NCI-H82 (cell line): ENCODE measurements at regions not wholly inside any gene's neighbourhood (a gene's known extent, or its start where the extent isn't known, plus 50 kb on each side); places are given as distances from the start of the nearest gene placed in this dataset.

Source experiments
- DNase-seq: peaks from one replicate; lab custom pipeline; 2025; lab: John Stamatoyannopoulos, UW

DNA sequence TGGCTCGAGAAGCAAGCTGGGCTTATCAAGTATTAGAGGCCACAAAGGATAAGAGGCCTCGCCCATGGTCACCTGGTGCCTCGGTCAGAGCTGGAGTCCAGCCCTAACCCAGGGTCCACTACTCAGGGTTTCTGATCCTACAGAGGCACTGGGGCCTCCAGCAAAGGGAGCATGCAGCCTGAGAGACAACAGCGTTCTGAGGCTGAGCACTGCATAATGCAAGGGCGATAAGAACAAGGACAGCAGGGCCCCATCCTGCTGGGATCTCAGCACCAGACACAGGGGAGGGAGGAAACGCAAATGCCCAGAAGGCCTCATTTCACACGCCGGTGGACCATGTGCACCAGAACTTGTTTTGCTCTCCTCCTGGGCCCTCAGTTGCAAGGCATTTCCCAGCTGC is 63.0 kb downstream of the C5orf15 start:
- DNase-seq = no peak

DNA sequence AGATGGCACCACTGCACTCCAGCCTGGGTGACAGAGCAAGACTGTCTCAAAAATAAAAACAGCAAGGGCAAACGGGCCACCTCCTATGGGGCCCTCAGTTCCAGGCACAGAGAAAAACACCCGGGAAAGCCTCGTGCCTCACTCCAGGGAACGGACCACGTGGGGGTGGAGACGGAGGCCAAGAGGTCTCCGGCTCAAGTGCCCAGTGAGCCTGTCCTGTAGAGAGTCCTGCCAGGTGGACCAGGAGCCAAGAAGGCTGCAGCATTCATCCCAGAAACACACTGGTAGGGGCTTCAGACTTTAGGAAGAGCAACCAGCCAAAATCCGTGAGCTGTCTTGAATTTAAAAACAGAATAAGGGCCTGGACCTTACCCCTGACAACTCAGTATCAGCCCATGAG is 63.8 kb downstream of the C5orf15 start:
- DNase-seq = no peak

DNA sequence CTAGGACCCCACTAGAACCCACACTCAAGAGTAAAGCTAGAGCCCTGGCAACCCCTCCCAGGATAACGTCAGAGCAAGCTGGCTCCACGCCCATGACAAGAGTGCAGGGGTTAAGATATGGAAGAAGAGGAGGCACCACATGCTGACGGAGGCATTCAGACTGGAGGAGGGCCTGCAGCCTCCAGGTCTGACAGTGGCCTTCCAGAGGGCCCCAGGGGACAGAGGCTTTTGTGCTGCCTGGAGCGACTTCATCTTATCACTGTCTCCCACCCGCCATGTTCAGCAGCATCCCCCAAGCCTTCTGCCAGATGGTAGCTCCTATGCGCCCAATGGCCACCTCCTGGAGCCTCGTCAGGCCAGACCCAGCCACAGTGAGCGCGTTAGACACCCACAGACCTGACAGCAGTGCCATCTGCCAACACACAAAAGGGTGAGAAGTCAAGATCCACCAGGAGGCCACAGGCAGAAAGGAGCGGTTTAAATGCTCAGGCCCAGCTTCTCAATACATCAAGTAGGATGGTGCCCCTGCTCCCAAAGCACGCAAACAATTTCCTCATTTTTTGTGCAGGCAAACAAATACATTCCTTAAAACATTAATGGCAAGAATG is 65.8 kb downstream of the C5orf15 start:
- peak; percentile 71 for DNase-seq

DNA sequence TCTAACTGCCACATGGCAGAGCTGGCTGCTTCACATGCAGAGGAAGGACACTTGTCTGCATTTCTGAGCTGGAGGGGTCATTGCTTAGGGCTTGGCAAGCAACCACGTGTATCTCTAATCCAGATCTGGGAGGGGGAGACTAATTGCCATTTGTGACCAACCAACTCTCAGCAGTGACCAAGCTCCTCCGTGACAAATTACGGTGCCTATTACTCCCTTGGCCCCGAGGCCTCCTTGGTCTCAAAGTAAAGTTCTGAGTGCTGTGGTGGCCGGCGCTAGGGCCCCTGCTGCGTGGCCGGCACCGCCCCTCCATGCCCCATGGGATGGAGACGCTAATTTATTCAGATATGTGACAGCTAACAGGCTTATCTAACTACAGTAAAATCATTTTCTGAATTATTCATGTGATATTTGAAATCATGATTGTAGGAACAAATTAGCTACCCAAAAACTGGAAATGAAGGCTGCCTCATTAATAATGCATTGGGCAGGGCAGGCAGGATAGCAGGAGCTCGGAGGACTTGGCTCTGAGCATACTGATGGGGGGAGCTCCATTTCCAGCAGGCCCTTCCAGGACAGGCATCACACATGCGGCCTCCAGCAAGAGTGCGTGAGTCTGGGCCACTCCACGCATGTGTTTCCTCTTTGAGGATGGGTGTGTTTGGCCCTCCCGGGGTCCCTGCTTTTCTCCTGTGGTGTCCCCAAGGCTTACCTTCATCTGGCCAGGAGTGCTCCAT is 67.7 kb downstream of the C5orf15 start:
- DNase-seq = peak; percentile 21

DNA sequence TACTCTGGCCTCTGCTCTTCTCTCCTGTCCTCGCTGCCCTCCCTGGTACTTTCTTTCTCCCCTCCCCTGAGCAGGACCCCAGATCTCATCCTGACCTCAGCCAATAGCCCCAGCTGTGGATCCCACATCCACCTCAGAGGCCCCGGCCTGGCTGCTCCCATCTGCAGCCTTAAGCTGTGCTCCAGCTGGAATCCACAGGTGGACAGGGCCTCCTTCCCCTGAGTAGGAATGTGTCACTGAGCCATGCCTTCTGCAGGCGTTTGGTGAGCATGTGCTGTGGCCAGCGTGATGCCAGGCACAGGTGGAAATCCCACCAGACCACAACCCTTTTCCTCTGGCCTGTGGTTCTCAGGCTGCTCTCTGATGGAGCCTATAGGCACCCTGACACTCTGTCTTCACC is 68.9 kb downstream of the C5orf15 start:
- peak; percentile 9 for DNase-seq

DNA sequence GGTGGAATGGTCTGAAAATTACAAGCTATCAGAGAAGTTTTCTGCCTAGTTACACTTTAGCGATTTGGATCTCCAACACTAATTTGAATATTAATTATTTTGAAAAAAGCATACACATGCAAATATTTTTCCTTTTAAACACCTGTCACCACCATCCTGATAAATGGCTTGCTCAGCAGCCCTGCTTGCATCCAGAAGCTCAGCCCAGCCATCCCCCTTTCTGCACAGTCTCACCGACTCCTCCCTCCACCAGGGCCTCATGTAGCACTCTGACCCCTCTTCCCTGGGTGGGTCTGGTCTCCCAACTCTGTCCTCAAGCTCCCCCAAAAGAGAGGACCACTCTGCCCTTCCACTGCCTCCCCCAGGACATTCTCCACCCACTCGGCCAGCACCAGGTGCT is 70.0 kb downstream of the C5orf15 start:
- DNase-seq = no peak

DNA sequence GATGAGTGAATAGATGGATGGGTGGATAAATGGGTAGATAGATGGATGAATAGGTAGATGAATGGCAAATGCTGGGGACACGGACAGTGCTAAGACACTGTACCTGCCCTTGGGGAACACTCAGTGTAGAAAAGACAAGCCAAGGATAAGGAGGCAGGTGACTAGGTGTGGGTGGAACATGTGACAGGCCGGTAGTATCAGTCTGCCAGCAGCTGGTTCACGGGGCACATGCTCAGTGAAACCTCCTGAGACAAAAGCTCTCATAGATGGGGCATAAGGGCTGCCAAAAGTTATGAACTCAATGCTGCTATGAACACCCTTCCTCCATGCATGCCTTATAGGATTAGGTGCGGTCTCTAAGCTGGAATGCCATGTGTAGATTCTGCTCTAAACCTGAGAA is 71.0 kb downstream of the C5orf15 start:
- DNase-seq = peak; percentile 38

DNA sequence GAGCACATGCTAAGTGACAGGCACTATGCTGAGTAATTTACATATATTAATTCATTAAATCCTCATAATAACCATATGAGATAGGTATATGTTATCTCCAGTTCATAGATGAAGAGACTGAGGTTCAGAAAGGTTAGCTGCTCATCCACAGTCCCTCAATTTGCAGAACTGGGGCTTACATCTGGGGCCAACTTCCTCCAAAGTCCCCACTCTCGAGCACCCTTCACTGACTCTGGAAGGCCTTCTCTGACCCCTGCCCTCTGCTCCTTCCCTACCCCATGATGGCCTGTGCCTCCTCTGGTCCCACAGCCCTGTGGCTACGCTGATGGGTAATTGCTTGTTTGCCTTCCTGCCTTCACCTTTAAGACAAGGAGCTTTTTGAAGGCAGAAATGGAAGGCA is 71.6 kb downstream of the C5orf15 start:
- no peak for DNase-seq

DNA sequence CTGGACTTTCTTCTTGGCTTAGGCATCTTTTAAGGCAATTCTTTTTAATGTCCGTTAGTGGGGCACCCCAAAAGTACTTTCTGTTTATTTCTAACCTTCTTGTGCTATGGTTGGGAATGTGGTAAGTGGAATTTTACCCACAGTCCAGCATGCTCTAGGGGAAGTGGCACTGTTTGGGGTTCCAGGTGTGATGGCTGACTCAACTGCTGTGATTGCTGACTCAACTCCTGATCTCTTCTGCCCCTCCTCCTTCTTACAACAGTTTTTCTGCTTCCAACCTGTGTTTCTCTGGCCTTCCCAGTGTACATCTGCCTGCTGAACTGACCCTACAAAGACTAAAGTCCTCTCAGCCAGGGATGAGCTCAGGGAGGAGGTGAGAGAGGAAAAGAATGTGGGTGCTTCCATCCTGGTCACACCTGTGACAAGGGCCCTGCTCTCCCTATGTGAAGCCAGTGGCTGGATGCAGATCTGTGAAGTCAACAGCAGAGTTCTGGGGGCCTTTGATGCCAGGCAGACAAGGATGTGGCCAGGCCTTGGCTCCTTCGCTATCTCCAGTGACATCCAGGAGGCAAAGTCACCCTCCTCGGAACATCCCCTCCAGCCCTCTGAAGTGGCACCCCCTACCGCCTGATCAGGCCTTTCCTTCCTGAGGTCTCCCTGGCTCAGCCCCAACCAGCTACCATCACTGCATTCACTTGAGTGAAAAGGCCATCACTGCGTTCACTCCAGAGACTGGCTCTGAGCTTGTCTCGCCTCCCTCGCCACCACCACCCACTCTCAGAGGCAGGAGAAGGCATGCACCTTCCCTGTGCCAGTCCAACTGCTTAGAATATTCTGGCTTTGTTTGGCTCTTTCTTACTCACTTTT is 72.2 kb downstream of the C5orf15 start:
- DNase-seq = no peak

DNA sequence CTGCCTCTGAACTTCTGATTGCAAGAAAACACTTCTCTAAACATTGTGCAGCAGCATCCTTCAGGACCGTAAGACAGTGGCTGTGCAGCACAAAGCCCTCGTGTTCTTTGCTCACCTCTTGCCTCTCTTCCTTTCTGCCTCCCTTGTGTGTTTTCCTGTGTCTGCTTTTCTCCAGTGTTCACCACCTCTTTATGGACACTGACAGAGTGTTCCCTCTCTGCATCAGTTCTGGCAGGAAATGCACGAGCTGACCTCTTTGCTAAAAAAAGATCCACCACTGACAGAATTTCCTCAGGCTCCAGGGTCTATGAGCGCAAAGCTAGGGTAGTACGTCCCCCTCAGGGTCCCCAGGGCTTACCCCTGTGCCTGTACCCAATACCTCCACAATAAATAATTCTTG is 74.3 kb downstream of the C5orf15 start:
- DNase-seq = no peak

DNA sequence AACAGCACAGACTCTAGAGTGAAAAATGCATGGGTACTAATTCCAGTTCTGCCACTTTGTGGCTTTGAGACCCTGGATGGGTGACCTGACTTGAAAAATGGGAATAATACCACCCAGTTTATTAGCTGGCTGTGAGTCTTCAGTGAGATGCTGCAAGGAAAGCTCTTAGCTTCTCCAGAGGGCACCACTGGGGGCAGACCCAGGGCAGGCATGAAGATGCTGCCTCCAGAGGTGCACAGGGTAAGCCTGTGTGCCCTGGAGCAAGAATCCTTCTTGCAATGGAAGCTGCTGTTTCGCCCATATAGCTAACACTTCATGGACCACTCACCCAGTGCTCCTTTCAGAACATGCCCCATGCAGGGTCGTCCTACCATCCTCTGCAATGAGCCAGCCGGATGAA is 75.7 kb downstream of the C5orf15 start:
- DNase-seq = no peak

DNA sequence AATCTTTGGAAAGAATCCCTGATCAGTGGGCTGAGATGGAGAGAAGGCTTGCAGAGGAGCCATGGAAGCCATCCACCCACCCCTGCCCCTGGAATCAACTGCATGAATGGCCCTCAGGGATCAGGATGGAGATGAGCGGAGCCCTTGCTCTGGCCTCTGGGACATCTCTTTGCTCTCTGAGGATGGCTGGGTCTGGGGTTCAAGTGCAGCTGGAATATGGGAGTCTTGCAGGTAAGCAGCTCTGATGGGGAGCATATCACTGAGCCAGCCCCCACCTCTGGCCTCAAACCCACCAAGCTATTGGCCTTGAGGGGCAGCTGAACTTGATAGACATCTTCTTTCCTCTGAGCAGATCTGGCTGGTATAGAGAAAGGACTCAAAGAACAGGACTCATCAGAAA is 76.1 kb downstream of the C5orf15 start:
- DNase-seq = no peak

DNA sequence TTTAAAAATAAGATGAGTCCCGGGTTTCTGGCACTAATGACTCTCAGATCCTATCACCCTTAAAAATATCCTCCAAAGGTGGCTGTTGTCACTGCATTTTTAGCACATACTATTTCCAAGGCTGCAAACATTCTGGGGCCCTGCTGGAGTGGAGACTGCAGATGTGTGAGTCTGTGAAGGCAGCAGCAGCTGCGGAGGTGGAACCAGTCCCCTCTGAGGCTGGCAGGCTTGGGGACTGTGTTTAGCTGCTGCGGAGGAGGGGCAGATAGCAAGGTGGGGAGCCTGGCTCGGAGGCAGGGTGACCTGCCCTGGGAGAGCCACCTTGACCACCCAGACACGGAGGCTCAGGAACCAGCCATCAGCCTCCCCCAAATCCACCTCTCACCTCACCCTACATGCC is 77.0 kb downstream of the C5orf15 start:
- DNase-seq = no peak

DNA sequence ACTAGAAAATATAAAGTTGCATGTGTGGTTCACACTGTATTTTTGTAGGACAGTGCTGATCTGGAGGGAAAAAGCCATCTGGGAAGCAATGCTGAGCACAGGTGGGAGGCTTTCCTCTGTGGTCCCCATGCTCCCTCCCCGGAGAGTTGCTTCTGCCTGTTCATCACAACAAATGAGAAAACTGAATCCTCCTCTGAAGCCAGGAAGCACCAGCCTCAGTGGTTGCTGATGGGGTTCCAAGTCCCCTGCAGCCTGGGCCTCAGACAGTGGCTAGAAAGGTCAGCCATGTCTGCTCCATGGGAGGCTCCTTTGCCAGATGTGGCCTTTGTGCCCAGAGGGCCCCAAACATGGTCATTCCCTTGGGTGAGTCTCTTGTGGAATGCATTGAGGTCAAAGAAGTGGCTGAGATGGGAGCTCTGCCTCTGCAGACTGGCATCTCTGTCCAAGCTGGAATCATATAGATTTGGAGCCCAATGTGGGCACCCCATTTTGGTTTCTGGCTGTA is 77.6 kb downstream of the C5orf15 start:
- no peak for DNase-seq

DNA sequence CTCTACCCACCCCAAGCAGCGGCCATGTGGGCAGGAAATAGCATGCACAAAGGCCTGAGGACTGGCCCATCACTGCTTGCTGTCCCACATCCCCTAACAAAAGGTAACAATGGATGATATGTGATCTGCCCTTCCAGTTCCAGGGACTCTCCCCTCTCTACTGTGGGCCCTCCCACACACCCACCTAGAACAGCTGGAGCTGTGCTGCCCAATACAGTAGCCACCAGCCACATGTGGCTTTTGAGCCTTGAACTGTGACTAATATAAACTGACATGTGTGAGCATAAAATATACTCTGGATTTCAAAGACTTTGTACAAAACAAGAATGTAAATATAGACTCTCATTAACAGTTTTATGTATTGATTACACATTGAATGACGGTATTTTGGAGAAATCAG is 78.1 kb downstream of the C5orf15 start:
- no peak for DNase-seq

DNA sequence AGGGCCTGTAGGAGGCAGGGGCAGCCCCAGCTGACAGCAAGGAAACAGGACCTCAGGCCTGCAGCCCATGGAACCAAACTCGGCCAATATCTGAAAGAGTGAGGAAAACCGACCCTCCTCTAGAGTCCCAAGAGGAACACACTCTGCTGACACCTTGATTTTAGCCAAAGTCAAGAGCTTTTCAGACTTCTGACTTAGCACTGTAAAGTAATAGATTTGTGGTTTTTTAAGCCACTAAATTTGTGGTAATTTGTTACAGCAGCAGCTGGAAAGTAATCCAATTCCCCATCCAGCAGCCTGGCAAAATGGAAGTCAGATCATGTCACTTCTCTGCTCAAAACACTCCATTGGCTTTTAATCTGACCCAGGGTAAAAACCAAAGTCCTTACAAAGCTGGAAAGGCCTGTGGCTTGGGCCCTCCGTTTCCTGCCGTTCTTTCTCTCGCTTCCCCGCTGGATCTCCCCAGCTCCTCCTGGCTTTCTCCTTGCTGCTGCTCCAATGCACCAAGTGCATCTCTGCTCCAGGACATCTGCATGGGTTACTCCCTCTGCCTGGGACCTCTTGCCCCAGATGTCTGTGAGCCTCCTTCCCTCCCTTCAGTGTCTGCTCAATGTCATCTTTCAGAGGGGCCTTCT is 79.0 kb downstream of the C5orf15 start:
- DNase-seq = peak; percentile 25

DNA sequence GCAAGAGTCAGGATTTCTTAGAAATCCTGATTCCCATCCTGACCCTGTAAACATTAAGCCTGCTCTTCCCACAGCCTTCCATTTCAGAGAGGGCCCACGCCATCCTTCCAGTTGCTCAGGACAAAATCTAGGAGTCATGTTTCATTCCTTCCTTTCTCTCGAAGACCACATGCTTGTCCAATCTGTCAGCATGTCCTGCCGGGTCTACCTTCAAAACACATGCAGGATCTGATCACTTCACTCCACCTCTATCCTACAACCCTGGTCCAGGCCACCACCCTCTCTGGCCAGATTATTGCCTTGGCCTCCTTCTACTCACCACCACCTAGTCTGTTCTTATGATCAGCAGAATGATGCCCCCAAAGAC is 79.8 kb downstream of the C5orf15 start:
- no peak for DNase-seq

DNA sequence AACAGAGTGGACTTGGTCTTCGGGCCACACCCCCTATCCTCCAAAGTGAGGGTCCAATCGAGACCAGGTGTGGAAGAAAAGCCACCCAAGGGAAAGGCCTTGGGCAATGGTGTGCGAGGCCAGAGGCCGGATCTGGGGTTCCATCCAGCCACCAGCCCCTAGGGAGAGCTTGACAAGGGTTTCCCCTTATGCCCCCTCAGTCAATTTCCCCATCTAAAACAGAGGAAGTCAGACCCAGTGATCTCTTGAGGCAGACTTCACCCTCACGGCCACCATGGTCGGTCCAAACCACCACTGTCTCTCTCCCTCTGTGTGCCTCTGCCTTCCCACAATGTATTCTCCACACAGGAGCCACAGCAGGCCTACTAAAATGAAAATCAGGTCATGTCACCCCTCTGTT is 82.9 kb downstream of the C5orf15 start:
- DNase-seq = no peak

DNA sequence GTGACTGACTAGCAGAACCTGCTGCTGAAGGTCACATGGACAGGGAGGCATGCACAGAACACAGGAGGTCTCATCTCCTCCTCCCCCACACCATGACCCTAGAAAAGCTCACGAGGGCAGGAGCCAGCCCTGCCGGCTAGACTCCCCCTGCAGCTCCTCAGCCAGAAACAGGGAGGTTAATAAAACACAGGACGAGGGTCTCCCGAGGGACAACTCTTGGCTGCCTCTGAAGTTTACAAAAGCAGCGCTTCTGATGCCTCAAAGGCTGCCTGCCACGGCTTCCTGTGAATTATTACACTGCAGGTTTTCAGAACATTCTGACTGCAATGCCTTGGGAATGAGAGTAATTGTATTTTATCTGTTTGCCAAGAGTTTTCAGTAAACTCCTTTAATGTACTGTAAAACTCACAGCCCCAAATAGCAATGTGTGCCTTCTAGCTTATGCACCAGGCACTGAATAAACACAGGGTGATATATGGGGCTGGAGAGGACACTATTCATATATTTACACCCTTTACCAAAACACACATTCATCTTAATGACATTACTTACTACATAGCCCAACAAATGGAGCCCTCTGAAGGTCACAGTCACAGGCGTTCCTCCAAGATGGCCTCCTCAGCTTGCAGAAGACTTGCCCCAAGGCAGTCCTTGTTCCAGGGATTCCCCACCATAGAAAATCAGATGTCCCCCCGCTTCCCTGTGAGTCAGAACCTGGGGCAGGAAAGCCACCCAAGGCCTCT is 83.7 kb downstream of the C5orf15 start:
- no peak for DNase-seq

DNA sequence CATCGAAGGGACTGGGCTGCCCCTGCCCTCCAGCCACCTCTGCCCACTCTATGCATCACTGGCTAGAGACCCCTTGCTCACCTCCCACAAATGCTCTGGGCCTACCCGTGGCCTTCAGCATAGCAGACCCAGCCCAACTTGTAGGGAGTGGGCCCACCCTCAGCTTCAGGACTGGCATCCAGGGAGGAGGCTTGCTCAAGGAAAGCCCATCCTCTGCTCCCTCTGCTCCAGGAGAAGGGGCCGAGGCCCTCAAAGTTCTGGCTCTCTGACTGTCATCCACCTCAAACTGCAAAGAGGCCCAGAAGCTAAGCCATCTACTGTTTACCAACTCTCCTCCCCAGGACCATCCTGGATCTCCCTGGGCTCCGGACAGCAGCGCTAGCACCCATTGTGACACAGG is 84.5 kb downstream of the C5orf15 start:
- no peak for DNase-seq

DNA sequence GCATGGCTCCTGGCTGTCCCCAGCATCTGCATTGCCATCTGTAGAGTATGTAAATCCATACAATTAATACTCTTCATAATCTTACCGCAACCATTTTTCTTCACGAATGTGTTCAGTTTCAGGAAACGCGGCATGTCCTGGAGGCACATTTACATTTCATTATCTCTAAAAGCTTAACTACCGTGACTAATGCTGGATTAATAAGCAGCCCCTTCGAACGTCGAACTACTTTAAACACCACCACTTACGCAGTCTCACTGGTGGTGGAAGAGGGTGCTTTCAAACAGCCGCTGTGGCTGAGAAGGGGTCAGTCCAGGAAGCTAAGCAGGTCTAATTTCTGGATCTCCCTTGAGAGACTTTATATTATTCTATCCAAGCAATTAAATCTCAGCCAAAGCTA is 85.6 kb downstream of the C5orf15 start:
- DNase-seq = peak; percentile 64

DNA sequence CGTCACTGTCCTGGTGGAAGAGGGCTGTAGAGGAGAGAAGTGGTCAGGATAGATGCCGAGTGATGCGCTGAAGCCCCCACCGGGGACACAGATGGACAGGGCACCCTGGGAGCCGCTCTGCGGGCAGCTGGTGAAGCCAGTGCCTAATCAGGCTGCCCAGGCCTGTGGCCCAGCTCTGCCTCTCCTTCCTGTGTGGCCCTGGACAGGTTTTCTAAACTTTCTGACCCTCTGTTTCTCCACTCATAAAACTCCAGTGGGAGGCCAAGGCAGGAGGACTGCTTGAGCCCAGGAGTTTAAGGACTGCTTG is 86.1 kb downstream of the C5orf15 start:
- no peak for DNase-seq
